Prostate gland (tissue), 2 donors: ENCODE measurements at regions not wholly inside any gene's neighbourhood (a gene's known extent, or its start where the extent isn't known, plus 50 kb on each side); places are given as distances from the start of the nearest gene placed in this dataset.

Experiments
- DNase-seq: peaks from one replicate; pipeline ENCODE4 v3.0.0-alpha.2; 2019; ENCODE audit warnings: low spot score
- H3K27ac ChIP-seq, 2 donors: fragments of 200-600 bp; sonication (generic); 2 replicates each; pipeline ENCODE4 v1.5.1; 2017 to 2019
- H3K27me3 ChIP-seq: fragments of 200-600 bp; sonication (generic); replicated peaks from 2 replicates; pipeline ENCODE4 v1.5.1; 2019; ENCODE audit not compliant: insufficient read depth
- H3K36me3 ChIP-seq, 2 donors: fragments of 200-600 bp; sonication (generic); 1 replicate in 1 of 2; 2 replicates in 1 of 2; pipeline versions ENCODE4 v1.5.1 to v1.8.1; 2017 to 2019
- H3K4me1 ChIP-seq: fragments of 200-600 bp; sonication (generic); replicated peaks from 2 replicates; pipeline ENCODE4 v1.5.1; 2019
- H3K4me3 ChIP-seq, 2 donors: fragments of 200-600 bp; sonication (generic); 2 replicates each; pipeline ENCODE4 v1.5.1; 2017 to 2019
- H3K9me3 ChIP-seq: fragments of 200-600 bp; sonication (generic); 2 replicates; pipeline ENCODE4 v1.5.1; 2017
- POLR2A ChIP-seq: fragments of 450-650 bp; IDR thresholded peaks from one replicate; pipeline ENCODE4 v1.6.1; 2016; ENCODE audit warnings: antibody characterized with exemption, mild to moderate bottlenecking
- POLR2AphosphoS5 ChIP-seq: sonication (generic); formaldehyde crosslinking; IDR thresholded peaks from one replicate; pipeline ENCODE4 v1.6.1; 2017; ENCODE audit warnings: antibody characterized with exemption
- WGBS: methylation state at CpG from one replicate; pipeline ENCODE4 v1.1.5; 2018; 5-methylcytosine and 5-hydroxymethylcytosine counted together
- intact Hi-C: fragments of 100-400 bp; cut with DNase I; formaldehyde crosslinking; loops from one replicate; pipeline ENCODE4 v1.14.2; 2022
- TF ChIP-seq, protein P1 (sequence below), 4 experiments: fragments of 200-600 bp in 2 of 4; fragments of 450-650 bp in 2 of 4; sonication (generic) in 2 of 4; IDR thresholded peaks; 1 replicate in 3 of 4; 2 replicates in 1 of 4; pipeline ENCODE4 v1.5.1; 2016 to 2019; ENCODE audit warnings: antibody characterized with exemption in 4 of 4, mild to moderate bottlenecking in 2 of 4, moderate library complexity in 2 of 4

DNA sequence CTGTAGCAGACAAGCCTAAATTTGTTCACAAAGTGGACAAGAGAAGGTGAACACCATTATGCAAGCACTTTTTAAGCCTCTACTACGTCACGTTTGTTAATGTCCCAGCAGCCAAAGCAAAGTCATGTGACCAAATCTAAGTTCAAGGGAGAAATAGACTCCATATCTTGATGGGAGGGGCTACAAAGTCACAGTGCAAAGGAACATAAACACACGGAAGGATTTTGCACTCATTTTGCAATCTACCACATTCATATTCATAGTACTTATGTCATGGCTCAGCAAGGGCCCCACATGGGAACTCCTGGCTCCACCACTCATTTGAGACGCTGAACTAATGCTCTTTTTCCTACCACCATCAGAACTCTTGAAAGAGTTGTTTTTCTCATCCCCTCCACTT, 139.0 kb upstream of the JADE1 start:
- no peak for DNase-seq
- Histone ChIP-seq H3K9me3 (no peaks in the 10 kb centered on the region), H3K27me3 (no peaks in the 10 kb centered on the region), H3K27ac (no peak overlapping the region), H3K36me3 (no peaks in the 10 kb centered on the region), H3K4me3 (no peak overlapping the region), H3K4me1 (no peaks in the 10 kb centered on the region)
- 92% methylated on average over 4 of the region's 4 CpGs for WGBS
- TF ChIP-seq, protein P1, sequence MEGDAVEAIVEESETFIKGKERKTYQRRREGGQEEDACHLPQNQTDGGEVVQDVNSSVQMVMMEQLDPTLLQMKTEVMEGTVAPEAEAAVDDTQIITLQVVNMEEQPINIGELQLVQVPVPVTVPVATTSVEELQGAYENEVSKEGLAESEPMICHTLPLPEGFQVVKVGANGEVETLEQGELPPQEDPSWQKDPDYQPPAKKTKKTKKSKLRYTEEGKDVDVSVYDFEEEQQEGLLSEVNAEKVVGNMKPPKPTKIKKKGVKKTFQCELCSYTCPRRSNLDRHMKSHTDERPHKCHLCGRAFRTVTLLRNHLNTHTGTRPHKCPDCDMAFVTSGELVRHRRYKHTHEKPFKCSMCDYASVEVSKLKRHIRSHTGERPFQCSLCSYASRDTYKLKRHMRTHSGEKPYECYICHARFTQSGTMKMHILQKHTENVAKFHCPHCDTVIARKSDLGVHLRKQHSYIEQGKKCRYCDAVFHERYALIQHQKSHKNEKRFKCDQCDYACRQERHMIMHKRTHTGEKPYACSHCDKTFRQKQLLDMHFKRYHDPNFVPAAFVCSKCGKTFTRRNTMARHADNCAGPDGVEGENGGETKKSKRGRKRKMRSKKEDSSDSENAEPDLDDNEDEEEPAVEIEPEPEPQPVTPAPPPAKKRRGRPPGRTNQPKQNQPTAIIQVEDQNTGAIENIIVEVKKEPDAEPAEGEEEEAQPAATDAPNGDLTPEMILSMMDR (IDR thresholded peaks at IDR 0.05) = no peak
- TF ChIP-seq POLR2A (no peak), POLR2AphosphoS5 (no peak)
- intact Hi-C loops = no loop called here

DNA sequence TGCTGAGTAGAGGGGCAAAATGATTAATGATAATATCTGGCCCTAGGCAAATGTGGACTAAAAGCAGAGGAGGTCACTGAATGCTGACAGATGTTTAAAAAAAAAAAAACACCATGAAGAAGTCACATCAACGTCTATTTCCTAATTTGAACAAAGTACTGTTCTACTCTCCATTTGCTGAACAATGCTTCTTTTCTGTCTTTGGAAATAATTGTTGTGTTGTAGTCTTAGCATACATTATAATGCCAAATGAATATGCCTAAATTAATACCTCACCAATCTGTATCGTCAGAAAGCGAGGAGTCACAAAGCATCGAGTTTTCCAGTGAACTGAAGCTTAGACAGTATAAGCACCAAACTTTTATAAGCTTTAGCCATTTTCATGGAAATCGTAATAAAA, 140.9 kb upstream of the JADE1 start:
- no peaks in the 10 kb centered on the region for H3K9me3 ChIP-seq
- no peaks in the 10 kb centered on the region for H3K27me3 ChIP-seq
- intact Hi-C loops = no loop called here
- no peak for DNase-seq
- H3K36me3 ChIP-seq = no peaks in the 10 kb centered on the region
- no peak for TF ChIP-seq POLR2A
- TF ChIP-seq POLR2AphosphoS5 = no peak
- TF ChIP-seq, protein P1 (IDR thresholded peaks at IDR 0.05) = no peak
- H3K27ac ChIP-seq = no peak overlapping the region
- 86% methylated on average over 5 of the region's 5 CpGs for WGBS
- peaks cover 4% of the 10 kb centered on the region for H3K4me1 ChIP-seq
- H3K4me3 ChIP-seq = no peak overlapping the region

DNA sequence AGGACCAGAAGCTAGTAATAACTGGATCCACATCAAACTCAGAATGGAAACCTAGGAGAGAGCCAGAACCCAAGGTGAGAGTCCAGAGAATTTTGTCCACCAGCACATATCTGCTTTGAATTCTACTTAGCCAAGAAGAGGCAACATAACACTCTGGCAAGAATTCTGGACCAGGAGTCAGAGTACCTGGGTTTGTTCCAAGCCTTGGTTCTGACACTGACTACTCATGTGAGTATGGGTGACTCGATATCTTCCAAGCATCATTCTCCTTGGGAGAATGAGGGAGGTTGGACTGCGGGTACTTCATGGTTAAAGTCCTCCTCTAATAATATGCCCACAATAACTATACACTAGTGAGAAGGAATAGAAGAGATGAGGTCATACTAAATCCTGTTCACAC, 144.0 kb upstream of the JADE1 start:
- TF ChIP-seq, protein P1 (IDR thresholded peaks at IDR 0.05) = no peak
- TF ChIP-seq POLR2A (no peak), POLR2AphosphoS5 (no peak)
- Histone ChIP-seq H3K36me3 (no peaks in the 10 kb centered on the region), H3K9me3 (no peaks in the 10 kb centered on the region), H3K27ac (no peak overlapping the region), H3K4me3 (no peak overlapping the region), H3K27me3 (no peaks in the 10 kb centered on the region), H3K4me1 (peaks cover 10% of the 10 kb centered on the region)
- intact Hi-C loops = no loop called here
- 83% methylated on average over 2 of the region's 2 CpGs for WGBS
- no peak for DNase-seq

DNA sequence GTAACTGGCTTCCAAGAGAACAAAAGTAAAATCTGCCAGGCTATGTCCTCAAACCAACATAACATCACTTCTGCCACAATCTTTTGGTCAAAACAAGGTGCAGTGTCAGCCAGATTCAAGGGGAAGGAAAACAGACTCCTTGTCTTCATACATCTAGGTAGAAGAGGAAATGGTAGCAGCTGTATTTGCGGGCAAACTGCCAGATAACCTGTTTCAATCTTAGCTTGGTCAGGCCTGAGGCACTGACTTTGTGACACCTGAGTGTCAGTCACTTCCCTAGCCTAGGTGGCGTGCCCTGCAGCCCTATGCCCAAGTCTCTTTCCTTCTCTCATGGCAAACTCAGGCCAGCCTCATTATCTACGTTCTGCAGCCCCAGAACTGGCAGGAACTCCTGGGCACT, 146.2 kb upstream of the JADE1 start:
- 59% methylated on average over 3 of the region's 3 CpGs for WGBS
- H3K27ac ChIP-seq = peak overlapping the region; percentile 90 to 92
- peak; percentile 16 for DNase-seq
- TF ChIP-seq POLR2AphosphoS5 (no peak), POLR2A (no peak)
- TF ChIP-seq, protein P1 (IDR thresholded peaks at IDR 0.05) = no peak
- H3K9me3 ChIP-seq = no peaks in the 10 kb centered on the region
- no peaks in the 10 kb centered on the region for H3K36me3 ChIP-seq
- intact Hi-C loops = loop anchor here (5.0 kb wide), 4 partner anchors 54 to 276 kb away; no protein-coding TSS in a partner anchor
- no peak overlapping the region for H3K4me3 ChIP-seq
- H3K27me3 ChIP-seq = no peaks in the 10 kb centered on the region
- peaks cover 17% of the 10 kb centered on the region for H3K4me1 ChIP-seq

DNA sequence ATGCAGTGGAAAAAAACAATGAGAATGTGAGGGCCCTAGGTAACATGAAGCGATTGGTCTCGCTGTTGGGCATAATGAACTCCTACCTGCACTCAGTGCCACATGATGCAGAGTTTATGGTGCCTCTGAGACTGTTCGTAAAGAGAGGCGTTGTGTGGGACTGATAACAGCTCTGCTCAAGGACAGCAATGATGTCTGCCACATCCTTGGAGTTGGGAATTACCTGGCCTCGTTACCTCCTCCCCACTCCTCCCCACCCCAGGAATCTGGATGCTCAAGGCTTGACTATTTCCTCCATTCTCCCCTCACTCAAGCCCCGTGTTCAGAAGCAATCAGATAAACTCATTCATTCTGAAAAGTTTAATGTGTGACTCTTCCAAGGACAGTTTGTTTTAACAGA, 148.0 kb upstream of the JADE1 start:
- TF ChIP-seq POLR2A = no peak
- TF ChIP-seq, protein P1 (IDR thresholded peaks at IDR 0.05) = no peak
- TF ChIP-seq POLR2AphosphoS5 = no peak
- Histone ChIP-seq H3K4me1 (peaks cover 23% of the 10 kb centered on the region), H3K36me3 (no peaks in the 10 kb centered on the region), H3K4me3 (peak overlapping the region in 1 of 2 donors; percentile 24), H3K9me3 (no peaks in the 10 kb centered on the region), H3K27ac (peak overlapping the region; percentile 90 to 92), H3K27me3 (no peaks in the 10 kb centered on the region)
- intact Hi-C loops = loop anchor here (5.0 kb wide), 4 partner anchors 56 to 274 kb away; no protein-coding TSS in a partner anchor
- WGBS = 78% methylated on average over 6 of the region's 6 CpGs
- DNase-seq = no peak
